Ectodermal cell (in vitro differentiated cells): ENCODE measurements at regions not wholly inside any gene's neighbourhood (a gene's known extent, or its start where the extent isn't known, plus 50 kb on each side); places are given as distances from the start of the nearest gene placed in this dataset.

Experiments used
- H3K27ac ChIP-seq: 2 replicates; pipeline ENCODE4 v1.7.0; 2013; ENCODE audit warnings: mild to moderate bottlenecking, low read depth, low read length; ENCODE audit not compliant: insufficient read depth, poor library complexity, severe bottlenecking
- H3K27me3 ChIP-seq: 2 replicates; pipeline ENCODE4 v1.7.0; 2013; ENCODE audit warnings: mild to moderate bottlenecking, low read length; ENCODE audit not compliant: insufficient read depth, control insufficient read depth, poor library complexity, severe bottlenecking
- H3K36me3 ChIP-seq: one replicate; pipeline ENCODE4 v1.7.0; 2013; ENCODE audit warnings: low read length; ENCODE audit not compliant: control insufficient read depth, insufficient read depth
- H3K4me1 ChIP-seq: one replicate; pipeline ENCODE4 v1.7.0; 2013; ENCODE audit warnings: low read length; ENCODE audit not compliant: control insufficient read depth, insufficient read depth
- H3K4me3 ChIP-seq: 2 replicates; pipeline ENCODE4 v1.7.0; 2013; ENCODE audit warnings: low read depth, low read length, control low read depth; ENCODE audit not compliant: insufficient read depth
- H3K9me3 ChIP-seq: 2 replicates; pipeline ENCODE4 v1.7.0; 2013; ENCODE audit warnings: mild to moderate bottlenecking, low read length, moderate library complexity; ENCODE audit not compliant: control insufficient read depth
- WGBS, 2 experiments: methylation state at CpG; one replicate each; pipeline ENCODE4 v1.1.7; 2013; ENCODE audit warnings: missing lambda C conversion rate in 2 of 2; 5-methylcytosine and 5-hydroxymethylcytosine counted together

- Histone ChIP-seq H3K27me3 (no peaks in the 10 kb centered on the region), H3K27ac (no peak overlapping the region), H3K36me3 (no peaks in the 10 kb centered on the region), H3K4me3 (no peak overlapping the region), H3K4me1 (no peaks in the 10 kb centered on the region), H3K9me3 (no peaks in the 10 kb centered on the region)
- 88% methylated on average over 1 of the region's 1 CpG; no CpG with 5 or more reads in 1 of the 2 experiments for WGBS, 2 experiments
Observed at GRCh38 chr12:59097876-59098275, 177.6 kb upstream of the LRIG3 start.

GRCh38 chr12:59096246-59096645 lies 175.9 kb upstream of the LRIG3 start:
- H3K4me3 ChIP-seq = no peak overlapping the region
- no peaks in the 10 kb centered on the region for H3K27me3 ChIP-seq
- H3K36me3 ChIP-seq = no peaks in the 10 kb centered on the region
- H3K9me3 ChIP-seq = no peaks in the 10 kb centered on the region
- H3K27ac ChIP-seq = no peak overlapping the region
- H3K4me1 ChIP-seq = no peaks in the 10 kb centered on the region

- 100% methylated on average over 1 of the region's 1 CpG for WGBS, 2 experiments
- Histone ChIP-seq H3K4me3 (no peak overlapping the region), H3K36me3 (no peaks in the 10 kb centered on the region), H3K4me1 (no peaks in the 10 kb centered on the region), H3K27ac (no peak overlapping the region), H3K27me3 (no peaks in the 10 kb centered on the region), H3K9me3 (no peaks in the 10 kb centered on the region)
Observed at GRCh38 chr12:59093073-59093772, 172.9 kb upstream of the LRIG3 start.

- no peaks in the 10 kb centered on the region for H3K9me3 ChIP-seq
- H3K4me1 ChIP-seq = peaks cover 29% of the 10 kb centered on the region
- no peak overlapping the region for H3K27ac ChIP-seq
- no peak overlapping the region for H3K4me3 ChIP-seq
- H3K27me3 ChIP-seq = no peaks in the 10 kb centered on the region
- 65 to 75% methylated on average over 4 of the region's 5 CpGs for WGBS, 2 experiments
- no peaks in the 10 kb centered on the region for H3K36me3 ChIP-seq
Observed at GRCh38 chr12:59088673-59089072, 168.4 kb upstream of the LRIG3 start.

- Histone ChIP-seq H3K27ac (no peak overlapping the region), H3K9me3 (no peaks in the 10 kb centered on the region), H3K4me1 (peaks cover 32% of the 10 kb centered on the region), H3K27me3 (no peaks in the 10 kb centered on the region), H3K36me3 (no peaks in the 10 kb centered on the region), H3K4me3 (no peak overlapping the region)
- WGBS, 2 experiments = 90 to 91% methylated on average over 3 of the region's 3 CpGs
Observed at GRCh38 chr12:59087691-59088090, 167.4 kb upstream of the LRIG3 start.

- no peaks in the 10 kb centered on the region for H3K9me3 ChIP-seq
- H3K27ac ChIP-seq = no peak overlapping the region
- peaks cover 32% of the 10 kb centered on the region for H3K4me1 ChIP-seq
- H3K4me3 ChIP-seq = no peak overlapping the region
- no peaks in the 10 kb centered on the region for H3K27me3 ChIP-seq
- H3K36me3 ChIP-seq = no peaks in the 10 kb centered on the region
Observed at GRCh38 chr12:59087077-59087673, 166.9 kb upstream of the LRIG3 start.

GRCh38 chr12:59086126-59086525 lies 165.8 kb upstream of the LRIG3 start:
- Histone ChIP-seq H3K27ac (no peak overlapping the region), H3K36me3 (no peaks in the 10 kb centered on the region), H3K4me3 (no peak overlapping the region), H3K9me3 (no peaks in the 10 kb centered on the region), H3K27me3 (no peaks in the 10 kb centered on the region), H3K4me1 (peaks cover 32% of the 10 kb centered on the region)
- 70 to 74% methylated on average over 4 of the region's 4 CpGs for WGBS, 2 experiments

- Histone ChIP-seq H3K27ac (peak overlapping the region; percentile 30), H3K27me3 (no peaks in the 10 kb centered on the region), H3K36me3 (no peaks in the 10 kb centered on the region), H3K9me3 (no peaks in the 10 kb centered on the region), H3K4me1 (peaks cover 32% of the 10 kb centered on the region), H3K4me3 (no peak overlapping the region)
- WGBS, 2 experiments = 73 to 93% methylated on average over 3 of the region's 3 CpGs
Observed at GRCh38 chr12:59085690-59086089, 165.4 kb upstream of the LRIG3 start.

- H3K9me3 ChIP-seq = no peaks in the 10 kb centered on the region
- H3K4me1 ChIP-seq = peaks cover 32% of the 10 kb centered on the region
- WGBS, 2 experiments = 25 to 39% methylated on average over 11 to 12 of the region's 12 CpGs
- no peaks in the 10 kb centered on the region for H3K27me3 ChIP-seq
- H3K36me3 ChIP-seq = no peaks in the 10 kb centered on the region
- H3K4me3 ChIP-seq = no peak overlapping the region
- peak overlapping the region; percentile 71 for H3K27ac ChIP-seq
Observed at GRCh38 chr12:59084511-59085375, 164.4 kb upstream of the LRIG3 start.

- no peaks in the 10 kb centered on the region for H3K36me3 ChIP-seq
- no peaks in the 10 kb centered on the region for H3K9me3 ChIP-seq
- H3K27ac ChIP-seq = no peak overlapping the region
- WGBS, 2 experiments = 100% methylated on average over 1 of the region's 3 CpGs
- H3K4me1 ChIP-seq = peaks cover 32% of the 10 kb centered on the region
- no peak overlapping the region for H3K4me3 ChIP-seq
- H3K27me3 ChIP-seq = no peaks in the 10 kb centered on the region
Observed at GRCh38 chr12:59082952-59083351, 162.6 kb upstream of the LRIG3 start.
